ENCODE measurements at regions not wholly inside any gene's neighbourhood (a gene's known extent, or its start where the extent isn't known, plus 50 kb on each side); places are given as distances from the start of the nearest gene placed in this dataset.

DNA sequence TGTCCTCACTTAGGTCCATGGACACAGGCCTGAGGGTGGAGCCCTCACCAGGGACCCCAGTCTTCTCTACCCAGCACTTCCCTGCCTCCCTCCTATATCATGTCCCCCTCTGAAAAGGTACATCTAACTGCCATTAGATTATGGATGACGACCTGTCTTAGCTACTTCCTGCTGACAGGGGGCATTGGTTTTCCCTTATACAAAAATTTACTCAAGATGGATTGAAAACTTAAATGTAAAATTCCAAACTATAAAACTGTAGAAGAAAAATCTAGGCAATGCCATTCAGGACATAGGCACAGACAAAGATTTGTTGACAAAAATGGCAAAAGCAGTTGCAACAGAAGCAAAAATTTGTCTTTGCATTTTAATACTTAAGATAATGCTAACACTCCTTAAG is 623.2 kb upstream of the FAM174A start:
- DNase-seq: no peak

DNA sequence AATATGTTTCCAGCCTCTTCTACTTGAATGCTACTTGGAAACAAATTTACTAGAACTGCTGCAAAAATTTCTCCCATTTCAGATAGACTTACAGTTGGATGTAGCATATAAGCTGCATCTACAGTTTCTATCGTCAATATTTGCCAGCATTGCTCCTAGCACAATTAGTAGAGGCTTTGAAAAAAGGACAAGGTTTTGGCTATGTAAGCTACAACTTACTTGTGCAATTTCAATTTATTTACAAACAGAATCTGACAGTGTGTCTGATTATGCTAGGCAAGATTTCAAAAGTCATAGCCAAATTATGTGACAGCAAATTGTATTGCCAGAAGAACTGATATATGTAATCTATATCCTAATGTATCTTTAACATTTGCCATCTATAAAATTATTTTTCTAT is 628.4 kb upstream of the FAM174A start:
- DNase-seq: no peak

DNA sequence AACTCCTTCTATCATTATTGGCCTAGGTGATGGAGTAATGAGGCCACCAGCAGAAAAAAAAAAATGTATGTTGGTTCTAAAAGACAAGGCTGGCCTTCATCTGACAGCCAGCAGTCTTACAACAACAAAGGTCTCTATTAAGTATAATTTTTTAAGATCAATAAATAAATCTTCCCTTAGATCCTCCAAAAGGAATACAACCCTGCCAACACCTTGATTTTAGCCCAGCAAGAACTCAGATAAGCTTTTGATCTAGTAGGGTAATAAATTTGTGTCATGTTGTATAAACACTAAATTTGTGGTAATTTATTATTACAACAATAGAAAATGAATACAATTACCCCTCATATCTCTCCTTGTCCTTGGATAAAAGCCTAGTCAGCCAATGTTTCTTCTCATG is 633.2 kb upstream of the FAM174A start:
- DNase-seq: no peak

DNA sequence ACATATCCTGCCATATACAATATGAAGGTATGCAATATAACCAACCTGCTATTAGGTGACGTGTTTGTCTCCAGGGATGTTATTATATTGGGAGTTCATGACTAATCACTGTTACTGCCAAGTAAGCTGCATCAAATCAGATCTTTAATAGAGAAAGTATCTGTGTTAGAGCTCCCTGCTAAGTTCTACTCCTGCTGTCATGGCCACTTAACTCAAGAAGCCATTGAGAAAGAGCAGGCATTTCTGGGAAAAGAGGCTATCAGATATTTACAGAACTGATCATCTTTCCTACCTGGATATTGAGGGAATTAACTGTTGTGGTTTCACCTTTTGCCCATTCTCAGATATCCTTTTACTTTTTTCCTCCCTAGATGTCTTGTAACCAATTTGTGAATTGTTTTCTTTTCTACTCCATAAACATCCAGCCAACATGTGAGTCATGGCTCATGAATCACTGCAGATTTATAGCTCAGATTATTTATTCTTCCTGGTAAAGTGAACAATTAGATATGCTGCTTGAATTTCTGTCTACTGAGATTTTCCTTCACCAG is 634.8 kb upstream of the FAM174A start:
- DNase-seq: no peak

DNA sequence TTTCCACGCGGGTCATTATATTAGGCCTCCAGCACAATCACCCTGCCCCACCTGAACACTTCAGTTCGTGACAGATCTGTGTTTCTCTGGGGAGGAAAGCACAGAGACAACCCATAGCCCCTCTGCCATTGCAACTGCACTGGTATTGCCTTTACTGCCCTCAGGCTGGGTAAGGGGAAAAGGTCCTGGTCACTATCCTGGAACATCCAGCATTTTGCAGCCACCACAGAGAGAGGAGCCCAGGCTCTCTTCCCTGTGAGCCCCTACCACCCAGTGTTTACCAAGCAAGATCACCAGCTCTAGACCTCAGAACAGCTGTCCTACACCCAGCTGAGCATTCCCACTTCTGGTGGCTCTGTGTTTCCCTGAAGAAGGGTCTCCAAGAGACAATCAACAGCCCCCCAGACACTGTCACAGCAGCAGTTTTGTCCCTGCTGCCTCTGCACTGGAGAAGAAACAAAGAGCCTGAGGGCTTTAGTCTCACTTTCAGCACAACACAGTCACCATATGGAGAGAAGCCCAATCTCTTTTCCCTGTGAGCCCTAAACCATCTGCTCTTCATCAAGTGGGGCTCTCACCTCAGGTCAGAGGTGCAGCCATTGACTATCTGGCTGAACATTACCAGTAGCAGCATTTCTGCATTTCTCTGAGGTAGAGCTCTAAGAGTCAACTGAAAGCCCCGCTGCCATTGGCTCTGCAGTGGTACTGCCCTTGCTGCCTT is 655.2 kb upstream of the FAM174A start:
- no peak for DNase-seq

DNA sequence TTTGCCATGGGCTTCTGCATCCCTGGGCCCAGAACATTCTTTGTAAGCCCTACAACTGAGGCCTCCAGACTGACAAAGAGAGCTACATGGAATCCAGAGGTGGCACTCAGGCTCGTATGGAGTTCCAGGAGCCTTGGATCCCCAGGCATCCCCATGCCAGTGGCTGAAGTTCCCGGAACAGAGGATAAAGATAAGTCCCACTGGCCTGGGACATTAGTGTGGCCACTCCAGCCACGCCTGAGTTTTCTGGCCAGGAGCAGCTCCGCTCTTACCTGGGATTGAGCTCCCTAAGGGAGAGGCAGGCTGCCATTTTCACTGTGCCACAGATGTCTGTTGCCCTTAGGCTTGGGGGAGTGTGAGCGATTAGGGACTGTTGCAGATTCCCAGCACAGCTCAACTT is 656.3 kb upstream of the FAM174A start:
- no peak for DNase-seq

DNA sequence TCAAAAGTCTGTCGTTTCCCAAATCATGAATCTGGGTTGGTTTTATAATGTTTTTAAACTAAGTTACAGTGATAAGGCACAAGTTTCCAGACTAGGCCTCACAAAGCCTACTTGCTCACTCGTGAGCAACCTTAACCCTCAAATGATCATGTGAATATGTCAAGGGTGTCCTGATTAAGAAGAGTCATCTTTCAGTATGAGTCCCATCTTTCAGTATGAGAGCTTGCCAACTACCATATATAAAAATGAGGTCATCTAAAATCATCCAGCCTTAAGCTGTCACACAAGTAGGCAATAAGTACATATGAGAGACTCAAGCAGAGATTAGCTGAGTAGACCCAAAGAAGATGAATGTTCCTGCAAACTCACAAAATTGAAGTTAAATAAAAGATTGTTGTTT is 668.4 kb upstream of the FAM174A start:
- DNase-seq: no peak

DNA sequence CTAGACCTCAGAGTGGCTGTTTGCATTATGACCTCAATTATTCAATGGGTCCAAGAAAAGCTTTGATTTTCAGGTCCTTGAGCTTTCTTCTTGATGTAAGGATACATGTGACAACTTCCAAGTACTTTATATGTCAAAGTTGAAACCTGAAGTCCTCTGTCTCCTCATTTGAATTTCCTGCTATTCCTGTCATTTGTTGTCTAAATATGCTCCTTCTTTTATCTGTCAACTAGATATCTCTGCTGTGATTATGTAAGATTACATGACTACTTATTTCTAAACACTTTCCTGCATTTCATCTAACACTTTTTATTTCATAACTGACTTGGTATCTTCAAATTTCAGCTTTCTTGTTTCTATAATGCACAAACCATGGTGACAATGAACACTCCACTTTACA is 670.0 kb upstream of the FAM174A start:
- no peak for DNase-seq

DNA sequence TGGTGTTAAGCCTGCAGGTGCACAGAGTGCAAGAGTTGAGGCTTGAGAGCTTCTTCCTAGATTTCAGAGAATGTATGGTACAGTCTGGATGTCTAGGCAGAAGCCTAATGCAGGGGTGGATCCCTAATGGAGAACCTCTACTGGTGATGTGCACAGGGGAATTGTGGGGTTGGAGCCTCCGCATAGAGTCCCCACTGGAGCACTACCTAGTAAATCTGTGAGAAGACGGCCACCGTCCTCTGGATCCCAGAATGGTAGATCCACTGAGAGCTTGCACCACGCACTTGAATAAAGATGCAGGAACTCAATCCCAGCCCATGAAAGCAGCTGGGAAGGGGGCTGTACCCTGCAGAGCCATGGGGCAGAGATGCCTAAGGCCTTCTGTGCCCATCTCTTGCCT is 699.4 kb upstream of the FAM174A start:
- DNase-seq: no peak

DNA sequence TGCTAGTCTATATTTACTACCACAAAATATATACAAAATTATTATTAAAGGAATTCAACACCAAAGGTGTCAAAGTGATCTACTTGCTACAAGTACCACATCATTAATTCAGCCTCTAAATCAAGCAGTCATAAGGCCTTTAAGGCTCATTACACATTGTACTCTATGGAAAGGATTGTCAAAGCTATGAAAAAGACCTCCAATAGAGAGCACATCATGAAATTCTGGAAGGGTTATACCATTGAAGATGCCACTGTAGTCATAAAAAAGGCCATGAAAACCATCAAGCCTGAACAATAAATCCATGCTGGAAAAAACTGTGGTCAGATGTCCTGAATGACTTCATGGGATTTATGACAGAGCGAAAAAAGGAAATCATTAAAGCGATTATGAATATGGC is 708.0 kb upstream of the FAM174A start:
- no peak for DNase-seq

DNA sequence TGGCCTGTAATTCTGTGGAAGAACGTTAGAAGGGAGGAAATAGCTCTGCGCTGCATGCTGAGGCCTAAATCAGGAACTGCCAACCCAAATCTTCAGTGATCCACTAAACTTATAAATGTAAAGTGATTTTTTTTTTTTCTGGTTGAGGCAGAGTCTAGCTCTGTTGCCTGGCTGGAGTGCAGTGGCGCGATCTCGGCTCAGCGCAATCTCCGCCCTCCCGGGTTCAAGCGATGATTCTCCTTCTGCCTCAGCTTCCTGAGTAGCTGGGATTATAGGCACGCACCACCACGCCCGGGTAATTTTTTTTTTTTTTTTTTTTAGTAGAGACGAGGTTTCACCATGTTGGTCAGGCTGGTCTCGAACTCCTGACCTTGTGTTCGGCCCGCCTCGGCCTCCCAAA is 717.4 kb upstream of the FAM174A start:
- DNase-seq: no peak

DNA sequence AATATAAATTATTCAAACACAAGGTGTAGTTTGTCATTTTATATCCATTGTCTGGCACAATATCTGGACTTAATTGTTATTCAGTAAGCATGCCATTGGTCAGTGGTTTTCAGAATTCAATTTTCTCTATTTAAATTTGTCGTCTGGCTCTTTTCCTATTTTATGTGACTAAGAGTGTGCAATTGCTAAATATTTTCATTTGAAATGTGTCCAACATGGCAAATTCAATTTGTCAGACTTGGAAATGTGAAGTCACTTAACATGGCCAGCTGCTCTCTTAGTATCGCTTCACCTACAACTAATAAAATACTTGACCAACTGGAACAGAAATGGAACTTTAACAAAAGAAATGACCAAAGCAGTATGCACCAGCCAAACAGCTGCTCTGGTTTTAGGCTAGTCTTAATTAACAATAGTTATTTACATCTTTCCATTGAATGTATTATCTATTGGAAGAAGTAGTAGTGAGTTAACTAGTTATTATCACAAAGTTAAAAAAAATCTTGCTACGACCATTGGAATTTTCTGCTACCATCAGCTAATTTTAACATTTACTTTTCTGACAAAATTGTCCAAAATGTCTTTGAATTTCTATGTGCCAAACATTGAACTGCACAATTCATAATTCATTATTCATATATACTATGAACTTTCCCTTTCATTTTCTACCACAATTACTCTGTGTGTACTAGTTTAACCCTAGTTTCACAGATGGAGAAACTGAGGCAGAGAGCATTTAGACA is 720.7 kb upstream of the FAM174A start:
- DNase-seq: no peak

DNA sequence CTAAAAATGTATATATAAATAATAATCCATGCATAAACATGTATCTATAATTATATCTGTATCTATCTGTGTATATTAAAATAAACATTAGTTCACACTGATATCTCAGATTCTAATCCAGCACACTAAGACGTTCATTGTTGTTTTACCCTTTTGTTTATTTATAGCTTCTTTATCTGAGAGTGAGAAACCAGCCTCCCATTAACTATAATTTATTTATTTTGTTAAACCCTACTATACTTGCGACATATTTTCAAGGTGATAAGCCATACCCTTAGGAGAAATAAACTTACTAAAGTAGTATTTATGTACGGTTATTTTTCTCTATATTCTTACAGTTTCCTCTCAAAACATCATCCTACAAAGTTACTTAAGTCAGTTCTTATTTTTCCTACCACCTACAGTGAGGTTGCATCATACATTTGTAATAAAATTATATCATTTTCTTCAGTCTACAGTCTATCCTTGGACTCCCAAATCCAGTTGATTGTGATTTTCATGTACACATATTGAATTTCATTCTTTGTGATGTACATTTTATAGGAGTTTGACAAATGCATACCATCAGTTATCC is 726.4 kb upstream of the FAM174A start:
- no peak for DNase-seq

DNA sequence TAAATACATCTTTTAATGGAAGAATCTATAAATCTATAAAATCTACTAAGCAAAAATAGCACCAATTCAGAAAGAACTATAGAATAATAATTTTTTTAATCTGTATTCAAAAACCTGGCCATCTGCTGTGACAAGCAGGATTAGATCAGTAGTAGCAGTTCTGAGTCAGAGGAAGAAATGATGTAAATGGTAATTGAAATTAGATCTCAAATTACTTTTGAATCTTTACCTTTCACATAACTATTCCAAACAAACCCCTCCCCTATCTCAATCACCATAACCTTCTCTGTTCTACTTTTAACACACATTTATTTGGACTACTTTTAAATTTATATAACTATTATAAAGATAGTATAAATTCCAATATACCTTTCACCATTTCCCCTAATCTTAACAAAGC is 727.8 kb upstream of the FAM174A start:
- no peak for DNase-seq

DNA sequence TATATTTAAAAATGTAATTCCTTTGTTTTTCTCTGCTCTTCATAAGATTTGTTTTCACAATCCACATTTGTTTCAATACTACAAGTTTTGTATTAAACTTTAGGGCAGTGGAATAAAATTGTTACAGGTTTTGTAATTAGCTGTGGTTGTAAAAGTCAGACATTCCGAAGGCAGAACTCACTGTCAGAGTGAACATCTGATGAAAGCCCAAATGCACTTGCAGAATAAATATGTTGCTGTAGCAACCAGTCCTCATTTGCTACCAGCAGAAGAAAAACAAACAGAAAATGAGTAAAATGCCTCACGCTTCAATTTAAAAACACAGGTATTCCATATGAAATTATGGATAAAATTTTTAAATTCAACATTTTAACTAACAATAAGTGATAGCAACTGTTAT is 740.1 kb upstream of the FAM174A start:
- no peak for DNase-seq

DNA sequence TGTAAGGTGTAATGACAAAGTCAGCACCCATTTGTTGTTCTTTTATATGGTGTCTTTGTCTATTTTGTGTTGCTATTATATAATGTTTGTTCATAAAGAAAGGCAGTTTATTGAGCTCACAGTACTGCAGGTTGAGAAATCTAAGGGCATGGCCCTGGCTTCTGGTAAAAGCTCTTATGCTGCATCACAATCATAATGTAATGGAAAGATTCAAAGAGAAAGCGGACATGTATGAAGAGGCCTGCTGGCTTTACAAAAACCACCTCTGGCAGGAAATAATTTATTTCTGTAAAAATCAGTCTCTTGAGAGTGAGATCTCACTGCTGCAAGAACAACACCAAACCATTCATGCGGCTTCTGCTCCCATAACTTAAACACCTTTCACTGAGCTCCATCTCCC is 746.7 kb upstream of the FAM174A start:
- no peak for DNase-seq

DNA sequence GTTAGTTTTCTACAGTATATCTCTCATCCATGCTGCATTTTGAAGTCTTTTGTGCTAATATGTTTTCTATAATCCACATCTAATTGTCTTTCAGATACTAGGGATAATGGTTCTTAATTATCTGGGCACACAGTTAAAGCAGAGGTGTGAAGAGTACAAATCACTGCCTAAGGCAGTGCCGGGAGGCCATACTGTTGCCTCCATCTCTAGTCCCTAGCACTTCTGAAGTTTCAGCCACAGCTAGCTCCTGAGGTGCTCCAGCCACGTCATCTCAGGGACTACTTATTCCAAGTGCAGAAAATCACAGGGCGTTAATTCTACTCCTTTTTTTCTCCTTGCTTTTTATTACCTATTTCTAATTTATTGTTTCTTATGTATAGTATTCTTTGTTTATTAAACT is 760.0 kb upstream of the FAM174A start:
- no peak for DNase-seq

DNA sequence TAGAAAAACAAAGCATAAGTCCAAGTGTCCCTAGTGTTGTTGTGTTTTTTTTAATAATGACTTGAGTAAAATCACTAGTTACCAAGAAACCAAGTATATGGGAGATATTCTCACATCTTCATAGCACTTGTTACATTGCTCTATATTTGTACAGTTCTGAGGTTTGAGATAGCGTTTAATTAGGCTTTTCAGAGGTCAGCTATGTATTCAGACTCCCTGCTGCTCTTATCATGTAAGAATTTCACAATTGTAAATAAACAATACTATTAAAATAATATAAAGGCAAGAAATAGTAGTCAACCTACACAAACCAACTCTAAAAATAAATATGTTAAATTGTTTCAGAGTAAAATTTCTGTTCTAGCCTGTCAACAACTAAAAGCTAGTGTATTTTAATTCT is 761.9 kb upstream of the FAM174A start:
- DNase-seq: no peak

DNA sequence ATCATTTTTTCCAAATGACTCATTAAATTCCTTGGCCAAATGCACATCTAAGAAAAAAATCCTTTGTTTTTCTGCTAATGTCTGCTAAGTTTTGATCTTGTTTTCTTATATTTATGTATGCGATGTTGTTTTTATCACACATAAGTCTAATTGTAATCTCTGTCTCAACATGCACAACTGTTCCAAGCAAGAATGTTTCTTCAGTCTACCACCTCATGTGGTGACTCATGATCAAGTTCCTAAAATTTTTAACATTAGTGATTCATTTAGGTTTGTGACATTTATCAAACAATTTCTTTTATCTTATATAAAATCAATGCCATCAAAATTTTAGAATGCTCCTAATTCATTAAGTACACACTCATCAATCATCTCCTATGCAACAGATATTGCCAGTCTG is 763.9 kb upstream of the FAM174A start:
- no peak for DNase-seq

DNA sequence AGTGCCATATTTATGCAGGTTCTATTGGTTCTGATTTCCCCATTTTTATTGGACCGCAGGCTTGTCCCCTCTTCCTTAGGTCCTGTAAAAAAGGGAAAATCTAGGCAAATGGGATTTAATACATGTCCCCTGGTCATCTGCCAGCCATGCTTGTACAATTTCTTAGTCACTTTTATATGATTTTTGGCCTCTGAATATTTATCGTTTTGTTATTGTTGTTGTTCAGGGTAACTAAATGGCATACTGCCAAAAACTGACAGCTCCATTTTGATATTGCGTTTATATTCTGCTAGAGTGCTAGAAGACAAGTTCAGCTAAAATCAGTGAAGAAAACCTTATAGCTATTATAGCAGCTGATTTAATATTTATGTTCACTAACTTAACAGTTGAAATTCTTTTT is 770.2 kb upstream of the FAM174A start:
- DNase-seq: no peak

DNA sequence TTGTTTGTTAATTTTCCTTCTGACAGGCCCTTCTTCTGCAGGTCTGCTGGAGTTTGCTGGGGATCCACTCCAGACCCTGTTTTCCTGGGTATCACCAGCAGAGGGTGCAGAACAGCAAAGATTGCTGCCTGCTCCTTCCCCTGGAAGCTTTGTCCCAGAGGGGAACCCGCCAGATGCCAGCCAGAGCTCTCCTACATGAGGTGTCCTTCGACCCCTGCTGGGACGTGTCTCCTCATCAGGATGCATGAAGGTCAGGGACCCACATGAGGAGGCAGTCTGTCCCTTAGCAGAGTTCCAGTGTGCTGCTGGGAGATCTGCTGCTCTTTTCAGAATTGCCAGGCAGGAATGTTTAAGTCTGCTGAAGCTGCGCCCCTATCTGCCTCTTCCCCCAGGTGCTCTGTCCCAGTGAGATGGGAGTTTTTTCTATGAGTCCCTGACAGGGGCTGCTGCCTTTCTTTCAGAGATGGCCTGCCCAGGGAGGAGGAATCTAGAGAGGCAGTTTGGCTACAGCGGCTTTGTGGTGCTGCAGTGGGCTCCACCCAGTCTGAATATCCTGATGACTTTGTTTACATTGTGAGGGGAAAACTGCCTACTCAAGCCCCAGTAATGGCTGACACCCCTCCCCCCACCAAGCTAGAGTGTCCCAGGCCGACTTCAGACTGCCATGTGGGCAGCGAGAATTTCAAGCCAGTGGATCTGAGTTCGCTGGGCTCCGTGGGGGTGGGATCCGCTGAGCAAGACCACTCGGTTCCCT is 772.0 kb upstream of the FAM174A start:
- no peak for DNase-seq

DNA sequence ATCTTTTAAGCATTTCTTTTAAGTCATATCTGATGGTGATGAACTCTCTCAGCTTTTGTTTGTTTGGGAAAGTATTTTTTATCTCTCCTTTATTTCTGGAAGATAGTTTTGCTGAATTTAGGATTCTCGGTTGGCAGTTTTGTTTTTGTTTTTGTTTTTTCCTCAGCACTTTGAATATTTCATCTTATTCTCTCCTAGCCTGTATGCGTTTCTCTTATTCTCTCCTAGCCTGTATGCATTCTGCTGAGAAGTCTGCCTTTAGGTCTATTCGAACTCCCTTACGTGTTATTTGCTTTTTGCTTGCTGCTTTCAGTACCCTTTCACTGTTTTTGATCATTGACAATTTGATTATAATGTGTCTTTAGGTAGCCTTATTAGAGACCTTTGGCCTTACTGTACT is 787.8 kb upstream of the FAM174A start:
- no peak for DNase-seq
